GM21717 (cell line): ENCODE measurements at regions not wholly inside any gene's neighbourhood (a gene's known extent, or its start where the extent isn't known, plus 50 kb on each side); places are given as distances from the start of the nearest gene placed in this dataset.

Experiments used
- ATAC-seq: cut with Tn5 transposase; IDR thresholded peaks from one replicate; pipeline ENCODE4 v1.9.1; 2021; ENCODE audit warnings: mild to moderate bottlenecking, moderate library complexity; ENCODE audit not compliant: unreplicated experiment

DNA sequence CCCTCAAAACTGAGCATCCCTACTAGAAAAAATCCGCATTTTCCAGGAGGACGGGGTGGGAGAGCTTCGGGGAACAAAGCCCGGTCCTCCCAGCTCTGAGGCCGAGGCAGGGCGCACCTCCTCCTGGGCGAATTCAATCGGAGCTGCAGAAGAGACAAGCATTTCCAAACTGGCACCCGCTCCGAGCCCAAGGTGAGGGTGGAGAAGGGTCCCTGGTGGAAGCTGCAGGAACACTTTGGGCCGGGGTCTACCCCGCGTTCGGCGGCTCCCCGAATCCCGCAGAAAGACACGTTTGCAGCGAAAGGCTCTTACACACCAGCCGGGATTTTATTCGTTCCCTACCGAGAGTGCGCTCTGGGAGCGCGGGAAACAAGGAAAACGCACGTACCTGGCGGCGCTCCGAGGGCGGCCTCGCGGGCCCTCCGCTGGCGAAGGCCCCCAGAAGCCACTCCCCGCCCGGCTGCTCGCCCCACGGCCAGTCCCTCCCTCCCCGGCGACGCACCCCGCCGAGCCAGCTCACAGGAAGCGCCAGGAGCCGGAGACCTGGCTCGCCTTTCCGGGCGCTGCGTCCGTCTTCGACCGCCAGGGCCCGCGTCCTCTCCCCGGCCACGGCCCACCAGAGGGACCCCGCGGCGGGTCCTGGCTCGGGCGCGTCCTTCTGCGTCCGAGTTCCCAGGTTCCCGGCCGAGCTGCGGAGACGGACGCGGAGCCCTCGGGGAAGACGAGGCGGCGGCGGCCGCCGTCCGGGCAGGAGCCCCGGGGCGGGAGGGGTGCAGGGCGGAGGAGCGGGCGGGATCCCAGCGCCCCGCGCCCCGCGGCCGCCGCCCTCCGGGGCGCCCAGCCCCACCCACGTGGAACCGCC lies 49.8 kb upstream of the BAHCC1 start:
- ATAC-seq, result peak; percentile 26
